ENCODE measurements at regions not wholly inside any gene's neighbourhood (a gene's known extent, or its start where the extent isn't known, plus 50 kb on each side); places are given as distances from the start of the nearest gene placed in this dataset.

GRCh38 chr4:14504162-14504561 is 498.1 kb upstream of the CPEB2 start:
- DNase-seq (ENCODE audit: low read depth), result no peak
- H3K4me3 ChIP-seq (ENCODE audit: low read depth, low read length), result no peak overlapping the region
- TF ChIP-seq CTCF (IDR thresholded peaks at IDR 0.05; ENCODE audit: insufficient read depth, low read depth, low read length, missing control alignments), result no peak

GRCh38 chr4:14513471-14513870 is 488.8 kb upstream of the CPEB2 start:
- TF ChIP-seq CTCF (IDR thresholded peaks at IDR 0.05; ENCODE audit: insufficient read depth, low read depth, low read length, missing control alignments), result no peak
- DNase-seq (ENCODE audit: low read depth), result no peak
- no peak overlapping the region for H3K4me3 ChIP-seq (ENCODE audit: low read depth, low read length)

GRCh38 chr4:14515556-14515955 is 486.7 kb upstream of the CPEB2 start:
- TF ChIP-seq CTCF (IDR thresholded peaks at IDR 0.05; ENCODE audit: insufficient read depth, low read depth, low read length, missing control alignments), result no peak

GRCh38 chr4:14518136-14518535 is 484.1 kb upstream of the CPEB2 start:
- TF ChIP-seq CTCF (IDR thresholded peaks at IDR 0.05; ENCODE audit: insufficient read depth, low read depth, low read length, missing control alignments), result no peak
- DNase-seq (ENCODE audit: low read depth), result no peak

More at GRCh38 chr4:14515556-14515955, 486.7 kb upstream of the CPEB2 start:
- DNase-seq (ENCODE audit: low read depth), result no peak
- no peak overlapping the region for H3K4me3 ChIP-seq (ENCODE audit: low read depth, low read length)

GRCh38 chr4:14520171-14520570 is 482.1 kb upstream of the CPEB2 start:
- no peak for DNase-seq (ENCODE audit: low read depth)
- H3K4me3 ChIP-seq (ENCODE audit: low read depth, low read length), result no peak overlapping the region
- no peak for TF ChIP-seq CTCF (IDR thresholded peaks at IDR 0.05; ENCODE audit: insufficient read depth, low read depth, low read length, missing control alignments)

More at GRCh38 chr4:14518136-14518535, 484.1 kb upstream of the CPEB2 start:
- no peak overlapping the region for H3K4me3 ChIP-seq (ENCODE audit: low read depth, low read length)

GRCh38 chr4:14524276-14524675 is 478.0 kb upstream of the CPEB2 start:
- no peak overlapping the region for H3K4me3 ChIP-seq (ENCODE audit: low read depth, low read length)
- TF ChIP-seq CTCF (IDR thresholded peaks at IDR 0.05; ENCODE audit: insufficient read depth, low read depth, low read length, missing control alignments), result no peak
- no peak for DNase-seq (ENCODE audit: low read depth)

- H3K4me3 ChIP-seq (ENCODE audit: low read depth, low read length), result no peak overlapping the region
- no peak for TF ChIP-seq CTCF (IDR thresholded peaks at IDR 0.05; ENCODE audit: insufficient read depth, low read depth, low read length, missing control alignments)
- DNase-seq (ENCODE audit: low read depth), result no peak
Observed at GRCh38 chr4:14528918-14529317, 473.4 kb upstream of the CPEB2 start.

Measured in GM12865 (cell line).